ENCODE measurements at regions not wholly inside any gene's neighbourhood (a gene's known extent, or its start where the extent isn't known, plus 50 kb on each side); places are given as distances from the start of the nearest gene placed in this dataset.

DNA sequence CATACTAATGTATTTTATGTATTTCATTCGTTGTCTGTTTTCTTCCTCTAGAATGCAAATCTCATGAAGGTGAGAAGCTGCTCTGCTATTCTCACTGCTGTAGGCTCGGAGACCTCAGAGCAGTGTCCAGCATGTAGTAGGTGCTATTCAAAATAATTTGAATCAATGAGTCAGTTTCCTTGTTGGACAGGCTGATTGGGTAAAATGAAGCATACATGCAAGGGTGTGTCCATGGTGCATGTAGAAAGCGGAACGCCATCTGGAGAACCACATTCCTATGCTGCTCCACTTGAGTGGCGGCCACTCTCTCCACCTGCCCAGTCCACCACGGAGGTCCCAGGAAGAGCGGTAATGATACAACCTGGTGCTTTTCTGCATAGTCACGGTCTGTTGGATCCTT is 412.1 kb downstream of the QKI start:
- TF ChIP-seq, protein P1, sequence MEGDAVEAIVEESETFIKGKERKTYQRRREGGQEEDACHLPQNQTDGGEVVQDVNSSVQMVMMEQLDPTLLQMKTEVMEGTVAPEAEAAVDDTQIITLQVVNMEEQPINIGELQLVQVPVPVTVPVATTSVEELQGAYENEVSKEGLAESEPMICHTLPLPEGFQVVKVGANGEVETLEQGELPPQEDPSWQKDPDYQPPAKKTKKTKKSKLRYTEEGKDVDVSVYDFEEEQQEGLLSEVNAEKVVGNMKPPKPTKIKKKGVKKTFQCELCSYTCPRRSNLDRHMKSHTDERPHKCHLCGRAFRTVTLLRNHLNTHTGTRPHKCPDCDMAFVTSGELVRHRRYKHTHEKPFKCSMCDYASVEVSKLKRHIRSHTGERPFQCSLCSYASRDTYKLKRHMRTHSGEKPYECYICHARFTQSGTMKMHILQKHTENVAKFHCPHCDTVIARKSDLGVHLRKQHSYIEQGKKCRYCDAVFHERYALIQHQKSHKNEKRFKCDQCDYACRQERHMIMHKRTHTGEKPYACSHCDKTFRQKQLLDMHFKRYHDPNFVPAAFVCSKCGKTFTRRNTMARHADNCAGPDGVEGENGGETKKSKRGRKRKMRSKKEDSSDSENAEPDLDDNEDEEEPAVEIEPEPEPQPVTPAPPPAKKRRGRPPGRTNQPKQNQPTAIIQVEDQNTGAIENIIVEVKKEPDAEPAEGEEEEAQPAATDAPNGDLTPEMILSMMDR (IDR thresholded peaks at IDR 0.05 in 2 of 3, conservative IDR thresholded peaks at IDR 0.05 in 1 of 3; ENCODE audit: borderline replicate concordance in 1 of 3, insufficient read depth in 1 of 3, low read depth in 2 of 3, low read length in 2 of 3) = no peak
- TF ChIP-seq, protein P2, sequence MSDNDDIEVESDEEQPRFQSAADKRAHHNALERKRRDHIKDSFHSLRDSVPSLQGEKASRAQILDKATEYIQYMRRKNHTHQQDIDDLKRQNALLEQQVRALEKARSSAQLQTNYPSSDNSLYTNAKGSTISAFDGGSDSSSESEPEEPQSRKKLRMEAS (IDR thresholded peaks at IDR 0.05) = no peak
- TF ChIP-seq POLR2A (IDR thresholded peaks at IDR 0.05; ENCODE audit: borderline replicate concordance, extremely low read depth, insufficient read depth, insufficient read length) (no peak), YY1 (IDR thresholded peaks at IDR 0.05; ENCODE audit: extremely low read depth, insufficient replicate concordance, low read depth, low read length) (no peak), POLR2AphosphoS5 (IDR thresholded peaks at IDR 0.05; ENCODE audit: low read depth, low read length) (no peak), SP1 (IDR thresholded peaks at IDR 0.05; ENCODE audit: low read depth) (no peak), EZH2 (IDR thresholded peaks at IDR 0.05) (no peak), ZFX (IDR thresholded peaks at IDR 0.05) (no peak), ATF3 (IDR thresholded peaks at IDR 0.05) (no peak), EZH2phosphoT487 (IDR thresholded peaks at IDR 0.05; ENCODE audit: borderline replicate concordance) (no peak), RAD21 (IDR thresholded peaks at IDR 0.05; ENCODE audit: low read depth) (no peak)
- TF ChIP-seq, protein P3, sequence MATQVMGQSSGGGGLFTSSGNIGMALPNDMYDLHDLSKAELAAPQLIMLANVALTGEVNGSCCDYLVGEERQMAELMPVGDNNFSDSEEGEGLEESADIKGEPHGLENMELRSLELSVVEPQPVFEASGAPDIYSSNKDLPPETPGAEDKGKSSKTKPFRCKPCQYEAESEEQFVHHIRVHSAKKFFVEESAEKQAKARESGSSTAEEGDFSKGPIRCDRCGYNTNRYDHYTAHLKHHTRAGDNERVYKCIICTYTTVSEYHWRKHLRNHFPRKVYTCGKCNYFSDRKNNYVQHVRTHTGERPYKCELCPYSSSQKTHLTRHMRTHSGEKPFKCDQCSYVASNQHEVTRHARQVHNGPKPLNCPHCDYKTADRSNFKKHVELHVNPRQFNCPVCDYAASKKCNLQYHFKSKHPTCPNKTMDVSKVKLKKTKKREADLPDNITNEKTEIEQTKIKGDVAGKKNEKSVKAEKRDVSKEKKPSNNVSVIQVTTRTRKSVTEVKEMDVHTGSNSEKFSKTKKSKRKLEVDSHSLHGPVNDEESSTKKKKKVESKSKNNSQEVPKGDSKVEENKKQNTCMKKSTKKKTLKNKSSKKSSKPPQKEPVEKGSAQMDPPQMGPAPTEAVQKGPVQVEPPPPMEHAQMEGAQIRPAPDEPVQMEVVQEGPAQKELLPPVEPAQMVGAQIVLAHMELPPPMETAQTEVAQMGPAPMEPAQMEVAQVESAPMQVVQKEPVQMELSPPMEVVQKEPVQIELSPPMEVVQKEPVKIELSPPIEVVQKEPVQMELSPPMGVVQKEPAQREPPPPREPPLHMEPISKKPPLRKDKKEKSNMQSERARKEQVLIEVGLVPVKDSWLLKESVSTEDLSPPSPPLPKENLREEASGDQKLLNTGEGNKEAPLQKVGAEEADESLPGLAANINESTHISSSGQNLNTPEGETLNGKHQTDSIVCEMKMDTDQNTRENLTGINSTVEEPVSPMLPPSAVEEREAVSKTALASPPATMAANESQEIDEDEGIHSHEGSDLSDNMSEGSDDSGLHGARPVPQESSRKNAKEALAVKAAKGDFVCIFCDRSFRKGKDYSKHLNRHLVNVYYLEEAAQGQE (IDR thresholded peaks at IDR 0.05; ENCODE audit: low read depth) = no peak
